Epithelial cell of prostate (primary cell): ENCODE measurements at regions not wholly inside any gene's neighbourhood (a gene's known extent, or its start where the extent isn't known, plus 50 kb on each side); places are given as distances from the start of the nearest gene placed in this dataset.
"Not testable (repeated sequence)": the region's sequence is repeated elsewhere in the genome, so short reads cannot be mapped to it uniquely, and the experiment has no call there.

Experiments used
- DNase-seq: peaks from one replicate; pipeline ENCODE4 v3.0.0-alpha.2; 2011; ENCODE audit warnings: low read depth, low spot score
- H3K27ac ChIP-seq: fragments of 450-650 bp; 2 replicates; pipeline ENCODE4 v1.5.1; 2017; ENCODE audit warnings: mild to moderate bottlenecking

- H3K27ac ChIP-seq: no peak overlapping the region
- no peak for DNase-seq
These were observed 703.2 kb downstream of the XPNPEP1 start for GRCh38 chr10:109219935-109220605.

DNA sequence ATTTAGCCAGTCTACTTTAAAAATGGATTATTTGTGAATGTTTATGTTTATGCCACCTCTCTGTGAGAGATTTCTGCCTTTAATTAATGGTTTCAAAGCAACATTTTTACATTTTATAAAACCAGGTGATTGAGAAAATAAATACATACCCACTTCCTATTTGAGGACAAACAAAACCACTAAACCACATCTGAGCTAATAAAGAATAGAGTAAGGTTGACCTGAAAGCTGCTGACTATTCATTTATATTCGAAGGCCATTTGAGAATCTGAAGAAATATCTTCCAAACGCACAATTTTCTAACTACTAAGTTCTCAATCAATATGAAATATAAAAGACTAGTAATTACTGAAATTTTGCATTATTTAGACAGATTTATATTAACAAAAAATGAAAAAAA is 705.1 kb downstream of the XPNPEP1 start:
- DNase-seq: no peak
- H3K27ac ChIP-seq: no peak overlapping the region

GRCh38 chr10:109215291-109216075 is 707.8 kb downstream of the XPNPEP1 start:
- no peak for DNase-seq
- H3K27ac ChIP-seq: no peak overlapping the region

DNA sequence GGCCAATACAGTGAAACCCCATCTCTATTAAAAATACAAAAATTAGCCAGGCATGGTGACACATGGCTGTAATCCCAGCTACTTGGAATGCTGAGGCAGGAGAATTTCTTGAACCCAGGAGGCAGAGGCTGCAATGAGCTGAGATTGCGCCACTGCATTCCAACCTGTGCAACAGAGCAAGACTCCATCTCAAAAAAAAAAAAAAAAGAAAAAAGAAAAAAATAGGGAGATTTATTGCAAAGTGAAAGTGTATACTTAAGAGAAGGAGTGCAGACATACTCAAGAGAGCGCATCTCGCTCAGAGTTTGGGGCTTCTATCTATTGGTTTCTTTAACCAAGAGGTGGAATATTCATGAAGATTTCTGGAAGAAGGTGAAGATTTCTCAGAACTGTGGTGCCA is 708.4 kb downstream of the XPNPEP1 start:
- not testable (repeated sequence) for H3K27ac ChIP-seq, DNase-seq

GRCh38 chr10:109207361-109207760 is 716.0 kb downstream of the XPNPEP1 start:
- H3K27ac ChIP-seq: no peak overlapping the region
- no peak for DNase-seq

DNA sequence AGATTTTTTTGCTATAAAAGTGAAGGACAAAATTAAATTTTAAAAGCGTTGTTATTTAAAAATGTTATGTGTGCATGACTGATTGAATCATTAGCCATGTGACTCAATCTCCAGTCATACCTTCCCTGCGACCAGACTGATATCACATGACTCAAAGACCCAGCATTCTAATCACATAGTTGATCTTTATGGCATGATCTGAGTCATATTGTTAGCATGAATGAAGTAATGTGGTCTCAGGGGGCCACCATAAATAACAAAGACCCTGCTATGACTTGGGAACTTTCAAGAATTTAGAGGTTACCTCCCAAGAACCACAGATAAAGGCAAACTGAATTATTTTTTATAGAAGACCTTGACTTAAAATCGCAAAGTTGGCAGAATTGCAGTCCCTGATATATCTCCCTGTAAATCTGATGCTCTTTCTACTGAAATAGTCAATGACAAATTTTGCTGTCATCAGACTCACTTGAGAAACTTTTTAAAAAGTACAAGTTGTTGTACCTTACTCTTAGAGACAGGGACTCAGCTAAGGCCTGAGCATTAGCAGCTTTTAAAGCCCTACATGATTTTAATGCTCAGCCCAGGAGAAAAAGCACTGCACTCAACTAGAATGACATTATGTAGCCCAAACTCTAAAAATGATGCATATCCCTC is 717.3 kb downstream of the XPNPEP1 start:
- peak overlapping the region; percentile 4 for H3K27ac ChIP-seq
- peak; percentile 20 for DNase-seq

DNA sequence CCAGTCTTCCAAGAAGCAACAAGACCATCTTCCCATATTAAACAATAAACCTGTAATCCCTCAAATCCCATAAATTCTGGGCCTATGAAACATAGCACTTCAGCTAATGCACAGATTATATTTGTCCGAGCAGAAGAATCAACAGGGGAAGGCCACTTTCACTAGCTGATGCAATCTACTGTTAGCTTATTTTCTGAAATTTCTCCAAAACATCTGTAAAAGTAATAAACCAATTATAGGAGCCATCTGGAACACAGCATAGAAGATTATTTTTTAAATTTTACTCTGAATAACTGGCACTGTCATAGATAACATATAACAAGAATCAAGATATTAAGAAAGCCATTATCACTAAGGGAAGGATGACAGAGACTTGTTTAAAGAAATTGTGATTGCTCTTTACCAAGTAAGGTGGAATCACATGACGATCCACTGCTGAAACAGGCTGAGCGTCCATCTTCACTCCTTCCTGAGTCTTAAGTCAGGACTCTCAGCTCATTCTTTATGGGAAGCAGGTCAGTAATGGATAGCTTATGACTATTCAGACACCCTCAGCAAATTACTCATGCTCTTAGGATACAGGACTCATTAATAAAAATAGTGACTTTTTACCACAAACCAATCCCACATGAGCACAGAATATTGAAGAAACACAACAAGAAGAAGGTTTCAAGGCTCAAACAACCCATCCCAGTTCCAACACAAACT is 719.5 kb downstream of the XPNPEP1 start:
- no peak for DNase-seq
- no peak overlapping the region for H3K27ac ChIP-seq

- DNase-seq: no peak
- H3K27ac ChIP-seq: no peak overlapping the region
These were observed 721.2 kb downstream of the XPNPEP1 start for GRCh38 chr10:109202111-109202510.

DNA sequence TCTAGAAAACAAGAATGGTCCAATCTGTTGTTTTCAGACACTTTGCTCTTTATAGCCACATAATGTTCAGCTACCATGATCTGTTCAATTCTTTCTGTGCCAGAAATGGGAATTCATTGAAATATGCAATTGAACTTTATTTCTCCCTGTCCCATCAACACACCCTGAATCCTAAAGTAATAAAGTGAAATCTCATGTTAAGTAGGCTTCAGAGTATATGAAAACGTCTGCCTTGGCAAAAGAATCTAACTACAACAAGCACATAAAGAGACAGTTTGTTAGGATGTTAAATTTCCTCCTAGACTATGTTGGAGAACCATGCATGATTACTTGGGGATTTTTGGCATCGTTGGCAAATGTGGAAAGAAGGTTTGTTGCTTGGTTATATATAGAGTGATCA is 722.7 kb downstream of the XPNPEP1 start:
- DNase-seq: no peak
- no peak overlapping the region for H3K27ac ChIP-seq

DNA sequence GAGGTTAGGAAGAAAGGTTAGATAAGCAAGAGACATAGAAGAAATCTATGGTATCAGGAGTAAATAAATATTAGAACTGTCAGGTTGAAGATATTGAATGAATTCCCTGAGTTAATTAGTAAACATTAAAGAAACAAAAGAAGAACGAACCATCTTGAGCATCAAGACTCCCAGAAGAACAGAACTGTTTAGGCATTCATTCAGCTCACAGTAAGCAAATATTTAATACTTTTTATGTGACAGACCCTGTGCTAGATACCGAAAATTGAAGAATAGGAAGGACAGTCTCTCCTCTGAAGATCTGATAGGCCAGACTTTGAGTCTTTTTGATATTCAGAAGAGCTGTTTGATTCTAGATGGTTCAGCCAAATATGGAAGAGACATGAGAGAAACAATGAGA is 731.5 kb downstream of the XPNPEP1 start:
- H3K27ac ChIP-seq: no peak overlapping the region

GRCh38 chr10:109191341-109191740 is 732.0 kb downstream of the XPNPEP1 start:
- no peak for DNase-seq
- no peak overlapping the region for H3K27ac ChIP-seq

More for the DNA sequence above, 731.5 kb downstream of the XPNPEP1 start:
- DNase-seq: no peak

DNA sequence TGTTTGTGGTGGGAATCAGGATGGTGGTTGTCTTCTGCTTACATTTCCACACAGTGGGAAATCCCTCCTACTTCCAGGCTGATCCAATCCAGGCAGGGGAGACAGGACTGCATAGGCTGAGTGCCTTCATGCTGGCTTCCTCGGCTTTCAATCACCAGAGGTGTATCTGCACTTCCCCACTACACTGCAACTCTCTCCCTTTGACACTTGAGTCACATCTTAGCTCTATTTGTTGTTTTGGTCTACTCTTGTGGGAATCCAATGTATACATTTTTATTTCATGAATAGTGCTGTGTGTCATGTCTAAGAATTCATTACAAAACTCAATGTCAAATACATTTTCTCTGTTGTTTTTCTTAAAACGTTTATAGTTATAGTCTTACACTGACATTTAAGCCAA is 735.6 kb downstream of the XPNPEP1 start:
- no peak for DNase-seq
- no peak overlapping the region for H3K27ac ChIP-seq

- DNase-seq: no peak
- H3K27ac ChIP-seq: no peak overlapping the region
These were observed 739.9 kb downstream of the XPNPEP1 start for GRCh38 chr10:109183366-109183765.

- H3K27ac ChIP-seq: no peak overlapping the region
- DNase-seq: no peak
These were observed 744.7 kb downstream of the XPNPEP1 start for GRCh38 chr10:109178591-109178990.

- no peak overlapping the region for H3K27ac ChIP-seq
- no peak for DNase-seq
These were observed 748.8 kb downstream of the XPNPEP1 start for GRCh38 chr10:109174526-109174925.

- H3K27ac ChIP-seq: no peak overlapping the region
- DNase-seq: no peak
These were observed 749.4 kb downstream of the XPNPEP1 start for GRCh38 chr10:109173937-109174336.

GRCh38 chr10:109173121-109173520 is 750.2 kb downstream of the XPNPEP1 start:
- no peak overlapping the region for H3K27ac ChIP-seq
- no peak for DNase-seq

GRCh38 chr10:109166935-109167334 is 756.4 kb downstream of the XPNPEP1 start:
- no peak overlapping the region for H3K27ac ChIP-seq
- DNase-seq: no peak

GRCh38 chr10:109159351-109159750 is 764.0 kb downstream of the XPNPEP1 start:
- H3K27ac ChIP-seq: no peak overlapping the region
- no peak for DNase-seq

GRCh38 chr10:109156396-109156795 is 766.9 kb downstream of the XPNPEP1 start:
- no peak for DNase-seq
- H3K27ac ChIP-seq: no peak overlapping the region
